GM12872 (cell line): ENCODE measurements at regions not wholly inside any gene's neighbourhood (a gene's known extent, or its start where the extent isn't known, plus 50 kb on each side); places are given as distances from the start of the nearest gene placed in this dataset.

Experiments used
- CTCF ChIP-seq: IDR thresholded peaks from 3 replicates; pipeline ENCODE4 v1.5.1; 2011; ENCODE audit warnings: low read depth, mild to moderate bottlenecking, low read length, moderate library complexity; ENCODE audit not compliant: insufficient read depth

GRCh38 chr6:122886481-122886880, 97.4 kb downstream of the SMPDL3A start:
- no peak for TF ChIP-seq CTCF

- no peak for TF ChIP-seq CTCF
Measured at GRCh38 chr6:122887941-122888340, 98.9 kb downstream of the SMPDL3A start.

- no peak for TF ChIP-seq CTCF
Measured at GRCh38 chr6:122890250-122890649, 101.2 kb downstream of the SMPDL3A start.

GRCh38 chr6:122894791-122895190, 101.2 kb upstream of the CLVS2 start:
- TF ChIP-seq CTCF, result no peak

- no peak for TF ChIP-seq CTCF
Measured at GRCh38 chr6:122902326-122902725, 93.7 kb upstream of the CLVS2 start.

GRCh38 chr6:122903266-122903915, 92.6 kb upstream of the CLVS2 start:
- no peak for TF ChIP-seq CTCF

- no peak for TF ChIP-seq CTCF
Measured at GRCh38 chr6:122904166-122904565, 91.9 kb upstream of the CLVS2 start.
